UCSD-AML1 (cell line): ENCODE measurements at regions not wholly inside any gene's neighbourhood (a gene's known extent, or its start where the extent isn't known, plus 50 kb on each side); places are given as distances from the start of the nearest gene placed in this dataset.
A peak's percentile ranks its signal among the peaks of the same experiment; 100 is the strongest.
"Not testable (repeated sequence)": the region's sequence is repeated elsewhere in the genome, so short reads cannot be mapped to it uniquely, and the experiment has no call there.

Experiments
- DNase-seq: peaks from one replicate; lab custom pipeline; 2025; ENCODE audit not compliant: unreplicated experiment; lab: John Stamatoyannopoulos, UW

GRCh38 chr4:77220828-77221613 lies 64.0 kb downstream of the CCNG2 start:
- DNase-seq, result no peak

- DNase-seq, result no peak
These were observed 68.0 kb downstream of the CCNG2 start for GRCh38 chr4:77225022-77225421.

- no peak for DNase-seq
These were observed 70.1 kb downstream of the CCNG2 start for GRCh38 chr4:77226939-77227705.

- DNase-seq, result no peak
These were observed 72.4 kb downstream of the CCNG2 start for GRCh38 chr4:77229433-77229832.

GRCh38 chr4:77232653-77233052 lies 75.6 kb downstream of the CCNG2 start:
- DNase-seq, result no peak

- DNase-seq, result no peak
These were observed 78.4 kb downstream of the CCNG2 start for GRCh38 chr4:77235289-77235854.

- DNase-seq, result no peak
These were observed 79.8 kb downstream of the CCNG2 start for GRCh38 chr4:77236806-77237205.

GRCh38 chr4:77240469-77241066 lies 83.6 kb downstream of the CCNG2 start:
- peak; percentile 73 for DNase-seq

- DNase-seq, result no peak
These were observed 91.8 kb downstream of the CCNG2 start for GRCh38 chr4:77248805-77249204.

GRCh38 chr4:77251751-77252150 lies 94.7 kb downstream of the CCNG2 start:
- DNase-seq, result no peak

GRCh38 chr4:77263247-77263646 lies 106.2 kb downstream of the CCNG2 start:
- DNase-seq, result no peak

GRCh38 chr4:77263976-77264375 lies 107.0 kb downstream of the CCNG2 start:
- DNase-seq, result not testable (repeated sequence)

- no peak for DNase-seq
These were observed 107.8 kb downstream of the CCNG2 start for GRCh38 chr4:77264826-77265225.

- no peak for DNase-seq
These were observed 111.1 kb downstream of the CCNG2 start for GRCh38 chr4:77268108-77268507.

GRCh38 chr4:77269505-77269904 lies 112.5 kb downstream of the CCNG2 start:
- DNase-seq, result no peak

- no peak for DNase-seq
These were observed 116.4 kb downstream of the CCNG2 start for GRCh38 chr4:77273412-77273811.

GRCh38 chr4:77279114-77279513 lies 122.1 kb downstream of the CCNG2 start:
- not testable (repeated sequence) for DNase-seq

GRCh38 chr4:77282305-77282704 lies 125.3 kb downstream of the CCNG2 start:
- DNase-seq, result no peak

GRCh38 chr4:77284036-77284435 lies 127.0 kb downstream of the CCNG2 start:
- no peak for DNase-seq

GRCh38 chr4:77286906-77287305 lies 129.9 kb downstream of the CCNG2 start:
- DNase-seq, result no peak

GRCh38 chr4:77293426-77293825 lies 136.4 kb downstream of the CCNG2 start:
- no peak for DNase-seq

GRCh38 chr4:77300996-77301395 lies 144.0 kb downstream of the CCNG2 start:
- DNase-seq, result not testable (repeated sequence)
